Ectodermal cell (in vitro differentiated cells): ENCODE measurements at regions not wholly inside any gene's neighbourhood (a gene's known extent, or its start where the extent isn't known, plus 50 kb on each side); places are given as distances from the start of the nearest gene placed in this dataset.

Experiments
- H3K27ac ChIP-seq: 2 replicates; pipeline ENCODE4 v1.7.0; 2013; ENCODE audit warnings: mild to moderate bottlenecking, low read depth, low read length; ENCODE audit not compliant: insufficient read depth, poor library complexity, severe bottlenecking
- H3K27me3 ChIP-seq: 2 replicates; pipeline ENCODE4 v1.7.0; 2013; ENCODE audit warnings: mild to moderate bottlenecking, low read length; ENCODE audit not compliant: insufficient read depth, control insufficient read depth, poor library complexity, severe bottlenecking
- H3K36me3 ChIP-seq: one replicate; pipeline ENCODE4 v1.7.0; 2013; ENCODE audit warnings: low read length; ENCODE audit not compliant: control insufficient read depth, insufficient read depth
- H3K4me1 ChIP-seq: one replicate; pipeline ENCODE4 v1.7.0; 2013; ENCODE audit warnings: low read length; ENCODE audit not compliant: control insufficient read depth, insufficient read depth
- H3K4me3 ChIP-seq: 2 replicates; pipeline ENCODE4 v1.7.0; 2013; ENCODE audit warnings: low read depth, low read length, control low read depth; ENCODE audit not compliant: insufficient read depth
- H3K9me3 ChIP-seq: 2 replicates; pipeline ENCODE4 v1.7.0; 2013; ENCODE audit warnings: mild to moderate bottlenecking, low read length, moderate library complexity; ENCODE audit not compliant: control insufficient read depth
- WGBS, 2 experiments: methylation state at CpG; one replicate each; pipeline ENCODE4 v1.1.7; 2013; ENCODE audit warnings: missing lambda C conversion rate in 2 of 2; 5-methylcytosine and 5-hydroxymethylcytosine counted together

DNA sequence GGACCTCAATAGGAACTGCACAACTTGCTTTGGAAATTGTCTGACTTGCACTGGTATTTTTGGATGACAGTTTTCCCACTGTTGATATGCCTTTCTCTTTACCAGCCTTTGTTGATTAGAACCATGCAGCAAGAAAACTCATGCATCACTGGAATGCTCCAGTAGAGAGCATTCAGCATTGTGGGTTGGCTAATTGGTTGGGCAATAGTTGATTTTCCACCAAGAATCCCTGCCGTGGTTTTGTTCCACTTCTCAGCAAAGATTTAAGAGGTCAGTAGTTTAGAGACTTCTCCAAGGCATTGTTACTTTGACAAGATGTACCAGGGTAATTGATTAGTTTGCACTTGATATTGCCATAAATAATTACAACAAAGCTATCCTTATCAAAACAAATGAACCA, 260.0 kb downstream of the DHX35 start:
- Histone ChIP-seq H3K36me3 (no peaks in the 10 kb centered on the region), H3K9me3 (no peaks in the 10 kb centered on the region), H3K4me3 (no peak overlapping the region), H3K4me1 (peaks cover 11% of the 10 kb centered on the region), H3K27me3 (no peaks in the 10 kb centered on the region), H3K27ac (no peak overlapping the region)
- 59 to 62% methylated on average over 1 of the region's 1 CpG for WGBS, 2 experiments

DNA sequence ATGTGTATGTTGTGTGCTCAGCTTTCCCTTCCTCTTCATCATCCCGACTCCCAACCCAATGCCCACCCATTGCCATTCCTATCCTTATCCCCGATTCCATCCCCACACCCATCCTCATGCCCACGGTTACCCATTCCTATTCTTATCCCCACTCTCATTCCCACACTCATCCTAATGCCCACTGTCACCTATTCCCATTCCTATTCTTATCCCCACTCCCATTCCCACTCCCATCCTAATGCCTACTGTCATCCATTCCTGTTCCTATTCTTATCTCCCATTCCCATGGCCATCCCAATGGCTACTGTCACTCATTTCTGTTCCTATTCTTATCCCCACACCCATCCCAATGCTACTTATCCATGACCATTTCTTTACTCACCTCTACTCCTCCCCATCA, 254.1 kb downstream of the DHX35 start:
- Histone ChIP-seq H3K9me3 (no peaks in the 10 kb centered on the region), H3K27ac (no peak overlapping the region), H3K36me3 (no peaks in the 10 kb centered on the region), H3K4me1 (no peaks in the 10 kb centered on the region), H3K27me3 (peaks cover 10% of the 10 kb centered on the region), H3K4me3 (no peak overlapping the region)
- 89 to 90% methylated on average over 3 of the region's 3 CpGs for WGBS, 2 experiments

DNA sequence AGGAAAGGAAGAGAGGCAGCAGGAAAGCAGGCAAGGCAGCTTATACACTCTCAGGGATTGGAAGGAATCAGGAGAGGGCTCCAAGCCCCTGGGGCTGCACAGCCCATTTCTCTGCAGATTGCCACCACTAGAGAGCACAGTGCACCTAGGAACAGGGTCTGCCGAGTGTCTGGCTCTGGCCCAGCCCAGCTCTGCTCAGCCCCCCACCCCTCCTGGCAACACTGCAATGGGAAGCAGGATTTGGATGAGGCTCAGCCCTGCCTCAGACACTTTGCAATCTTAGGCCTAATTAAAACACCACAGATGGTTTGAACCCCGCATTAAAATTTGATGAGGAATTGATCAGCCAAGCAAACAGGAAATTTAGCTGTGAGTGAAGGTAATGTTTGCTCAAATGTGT, 252.7 kb downstream of the DHX35 start:
- Histone ChIP-seq H3K36me3 (no peaks in the 10 kb centered on the region), H3K4me1 (peaks cover 4% of the 10 kb centered on the region), H3K27ac (no peak overlapping the region), H3K4me3 (no peak overlapping the region), H3K9me3 (no peaks in the 10 kb centered on the region), H3K27me3 (peaks cover 10% of the 10 kb centered on the region)
- WGBS, 2 experiments, result 54 to 58% methylated on average over 2 of the region's 2 CpGs

DNA sequence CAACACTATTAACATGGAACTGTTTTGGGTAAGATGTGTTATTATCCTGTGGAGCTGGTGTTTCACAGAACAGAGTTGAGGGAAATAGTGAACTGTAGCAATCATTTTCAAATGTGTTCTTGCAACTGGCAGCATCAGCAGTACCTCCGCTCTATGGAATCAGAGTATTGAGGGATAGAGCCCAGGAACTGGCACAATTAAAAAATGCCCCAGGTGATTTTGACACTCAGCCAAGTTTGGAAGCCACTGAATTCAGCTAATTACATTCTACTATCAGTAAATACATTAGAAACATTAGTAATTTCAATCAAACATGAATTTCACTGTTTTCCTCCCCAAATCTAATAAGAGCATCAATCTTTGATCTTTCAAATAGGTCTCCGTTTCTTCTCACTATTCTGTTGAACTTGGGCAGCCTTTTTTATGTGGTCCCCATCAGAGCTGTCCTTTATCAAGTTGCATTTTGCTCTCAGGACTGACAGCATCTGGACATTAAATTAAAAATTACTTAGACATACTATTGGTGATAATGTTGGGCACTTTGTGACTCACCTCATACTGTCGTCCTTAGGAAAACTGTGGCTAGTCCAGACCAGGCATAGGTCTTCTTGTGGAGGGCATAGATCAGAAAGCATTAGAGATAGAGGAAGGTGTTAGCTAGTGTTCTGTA, 251.5 kb downstream of the DHX35 start:
- Histone ChIP-seq H3K27ac (no peak overlapping the region), H3K27me3 (peaks cover 10% of the 10 kb centered on the region), H3K36me3 (no peaks in the 10 kb centered on the region), H3K4me3 (no peak overlapping the region), H3K9me3 (no peaks in the 10 kb centered on the region), H3K4me1 (peaks cover 4% of the 10 kb centered on the region)
- WGBS, 2 experiments, result 90 to 92% methylated on average over 3 of the region's 3 CpGs

DNA sequence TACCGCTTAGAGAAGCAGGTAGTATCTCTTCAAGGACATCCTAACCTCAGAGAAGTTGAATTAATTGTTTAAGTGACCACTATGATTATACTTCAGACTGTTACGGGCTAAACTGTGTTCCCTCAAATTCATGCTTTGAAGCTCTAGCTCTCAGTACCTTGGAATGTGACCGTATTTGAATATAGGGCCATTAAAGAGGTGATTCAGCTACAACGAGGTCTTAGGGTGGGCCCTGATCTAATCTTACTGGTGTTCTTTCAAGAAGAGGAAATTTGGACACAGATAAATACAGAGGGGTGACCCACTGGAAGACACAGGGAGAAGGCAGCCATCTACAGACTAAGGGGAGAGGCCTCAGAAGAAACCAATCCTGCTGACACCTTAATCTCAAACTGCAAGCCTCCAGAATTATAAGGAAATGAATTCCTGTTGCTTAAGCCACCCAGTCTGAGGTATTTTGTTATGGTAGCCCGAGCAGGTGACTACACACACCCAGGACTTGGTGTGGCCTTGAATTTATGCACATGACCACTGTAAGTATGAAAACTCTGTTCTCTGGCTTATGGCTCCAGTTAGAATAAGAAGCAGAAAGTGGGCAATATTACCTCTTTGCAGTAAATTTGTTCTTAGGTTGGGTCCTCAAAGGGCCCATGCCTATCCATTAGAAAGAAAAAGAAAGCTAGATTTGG, 249.1 kb downstream of the DHX35 start:
- Histone ChIP-seq H3K27ac (no peak overlapping the region), H3K9me3 (no peaks in the 10 kb centered on the region), H3K4me1 (peaks cover 4% of the 10 kb centered on the region), H3K36me3 (no peaks in the 10 kb centered on the region), H3K27me3 (peaks cover 10% of the 10 kb centered on the region), H3K4me3 (no peak overlapping the region)
- WGBS, 2 experiments, result 66 to 68% methylated on average over 5 of the region's 5 CpGs

- no peaks in the 10 kb centered on the region for H3K36me3 ChIP-seq
- 55% methylated on average over 11 of the region's 11 CpGs for WGBS, 2 experiments
- H3K9me3 ChIP-seq, result no peaks in the 10 kb centered on the region
- H3K4me3 ChIP-seq, result no peak overlapping the region
- H3K27ac ChIP-seq, result no peak overlapping the region
- peaks cover 4% of the 10 kb centered on the region for H3K4me1 ChIP-seq
- H3K27me3 ChIP-seq, result peaks cover 10% of the 10 kb centered on the region
Observed at GRCh38 chr20:39210341-39211036, 248.3 kb downstream of the DHX35 start.

DNA sequence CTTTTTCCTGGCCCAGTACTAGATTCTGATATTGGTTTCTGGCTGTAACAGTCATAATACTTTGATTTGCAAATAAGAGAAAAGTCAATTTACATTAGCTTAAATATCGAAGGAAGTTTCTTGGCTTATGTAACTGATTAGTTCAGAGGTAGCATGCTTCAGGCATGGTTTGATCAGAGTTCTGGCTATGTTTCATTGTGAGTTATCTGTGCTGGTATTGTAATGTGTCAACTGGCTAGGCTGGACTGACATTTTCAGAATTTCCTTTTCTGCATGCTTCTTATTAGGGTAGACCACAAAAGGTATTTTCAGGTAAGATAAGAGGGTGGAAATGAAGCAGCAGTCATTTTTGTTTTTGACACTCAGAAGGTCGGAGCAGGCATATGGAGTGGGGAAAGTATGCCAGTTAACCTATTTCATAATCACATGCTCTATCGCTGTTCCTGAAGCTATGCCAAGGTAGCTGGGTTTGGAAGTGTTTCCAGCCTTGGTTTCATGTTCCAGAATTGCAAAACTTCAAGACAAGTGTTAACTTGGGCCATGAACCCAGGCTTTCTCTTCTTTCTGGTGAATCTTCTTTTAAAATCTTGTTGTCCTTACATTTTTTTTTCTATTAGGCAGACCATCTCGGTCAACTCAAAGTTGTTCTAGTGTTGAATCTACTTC, 244.9 kb downstream of the DHX35 start:
- H3K9me3 ChIP-seq, result no peaks in the 10 kb centered on the region
- H3K36me3 ChIP-seq, result no peaks in the 10 kb centered on the region
- H3K4me3 ChIP-seq, result no peak overlapping the region
- peaks cover 6% of the 10 kb centered on the region for H3K27me3 ChIP-seq
- no peak overlapping the region for H3K27ac ChIP-seq
- peaks cover 4% of the 10 kb centered on the region for H3K4me1 ChIP-seq
- 93 to 97% methylated on average over 4 of the region's 4 CpGs for WGBS, 2 experiments

DNA sequence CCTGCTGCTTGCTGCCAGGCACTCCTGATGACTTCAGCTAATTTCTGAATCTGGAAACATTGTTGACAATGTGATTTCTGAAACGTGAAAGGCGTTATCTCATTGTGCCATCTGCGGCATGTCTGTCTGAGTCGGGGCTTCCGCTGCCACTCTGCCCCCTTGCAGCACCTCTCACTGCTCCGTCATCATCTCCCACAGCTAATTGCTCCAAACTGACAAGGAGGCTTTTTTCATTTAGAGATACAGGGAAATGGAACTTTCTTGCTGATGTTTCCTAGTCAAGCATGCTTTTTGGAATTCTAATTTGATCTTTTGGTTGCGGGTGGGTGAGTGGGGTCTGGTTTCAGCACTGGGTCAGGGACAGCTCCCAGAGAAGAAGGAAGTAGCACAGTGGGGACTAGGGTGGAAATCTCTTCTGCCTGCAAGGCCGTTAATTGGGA, 233.5 kb downstream of the DHX35 start:
- Histone ChIP-seq H3K27me3 (no peaks in the 10 kb centered on the region), H3K9me3 (no peaks in the 10 kb centered on the region), H3K4me1 (no peaks in the 10 kb centered on the region), H3K27ac (no peak overlapping the region), H3K36me3 (no peaks in the 10 kb centered on the region), H3K4me3 (no peak overlapping the region)
- WGBS, 2 experiments, result 62 to 67% methylated on average over 8 of the region's 8 CpGs

GRCh38 chr20:39190666-39191570, 228.8 kb downstream of the DHX35 start:
- no peak overlapping the region for H3K27ac ChIP-seq
- H3K4me3 ChIP-seq, result no peak overlapping the region
- H3K36me3 ChIP-seq, result no peaks in the 10 kb centered on the region
- no peaks in the 10 kb centered on the region for H3K9me3 ChIP-seq
- H3K27me3 ChIP-seq, result no peaks in the 10 kb centered on the region
- no peaks in the 10 kb centered on the region for H3K4me1 ChIP-seq
- WGBS, 2 experiments, result 90% methylated on average over 12 of the region's 12 CpGs
